Psoas muscle (tissue), 7 donors: ENCODE measurements at regions not wholly inside any gene's neighbourhood (a gene's known extent, or its start where the extent isn't known, plus 50 kb on each side); places are given as distances from the start of the nearest gene placed in this dataset.

Experiments
- ATAC-seq, 4 donors: fragments of 200-7000 bp; cut with Tn5 transposase; one replicate each; pipeline ENCODE4 v1.9.1; 2020; ENCODE audit warnings: moderate library complexity in 3 of 4, mild to moderate bottlenecking in 2 of 4
- DNase-seq, 2 donors: peaks; one replicate each; pipeline ENCODE4 v3.0.0-alpha.2; 2020
- H3K27ac ChIP-seq: fragments of 200-600 bp; one replicate; pipeline ENCODE4 v1.8.0; 2022
- H3K27me3 ChIP-seq, 3 donors: fragments of 200-600 bp in 1 of 3; one replicate each; pipeline versions ENCODE4 v1.6.1 to v1.8.0; 2013 to 2022; ENCODE audit warnings: low read length in 2 of 3, mild to moderate bottlenecking in 2 of 3, moderate library complexity in 1 of 3; ENCODE audit not compliant: insufficient read depth in 3 of 3
- H3K36me3 ChIP-seq, 2 donors: fragments of 200-600 bp in 1 of 2; one replicate each; pipeline versions ENCODE4 v1.6.1 to v1.8.0; 2013 to 2022; ENCODE audit warnings: low read depth in 1 of 2, mild to moderate bottlenecking in 1 of 2, moderate library complexity in 1 of 2; ENCODE audit not compliant: insufficient read depth in 1 of 2
- H3K4me1 ChIP-seq: fragments of 200-600 bp; one replicate; pipeline ENCODE4 v1.8.0; 2022
- H3K4me3 ChIP-seq: fragments of 200-600 bp; one replicate; pipeline ENCODE4 v1.8.0; 2022; ENCODE audit warnings: mild to moderate bottlenecking
- H3K9me3 ChIP-seq: fragments of 200-600 bp; one replicate; pipeline ENCODE4 v1.8.0; 2022
- CTCF ChIP-seq: fragments of 200-600 bp; IDR thresholded peaks from one replicate; pipeline ENCODE4 v1.8.0; 2022; ENCODE audit warnings: antibody characterized with exemption
- WGBS, 3 donors: extraction: QIAGEN DNeasy Blood & Tissue Kit; methylation state at CpG; one replicate each; pipeline versions ENCODE4 v1.1.6 to v1.1.7; 2013; 5-methylcytosine and 5-hydroxymethylcytosine counted together
- intact Hi-C, 2 donors: fragments of 100-400 bp; cut with DNase I; formaldehyde crosslinking; loops; one replicate each; pipeline versions ENCODE4 v1.11.0 to v1.14.2; 2022
- donor health status: healthy with polysubstance abuse.
- donor health status: DM: no; HTN: no; CAD: no; lungs with moderate emphysema.
- donor health status: Bipolar disorder and iron deficiency.
- donor health status: healthy.
- donor health status: DM: yes; HTN: yes; CAD: no.
- donor health status: DM: no; HTN: no; CAD: no.
- donor health status: DM: yes; HTN: yes; CAD: no.

DNA sequence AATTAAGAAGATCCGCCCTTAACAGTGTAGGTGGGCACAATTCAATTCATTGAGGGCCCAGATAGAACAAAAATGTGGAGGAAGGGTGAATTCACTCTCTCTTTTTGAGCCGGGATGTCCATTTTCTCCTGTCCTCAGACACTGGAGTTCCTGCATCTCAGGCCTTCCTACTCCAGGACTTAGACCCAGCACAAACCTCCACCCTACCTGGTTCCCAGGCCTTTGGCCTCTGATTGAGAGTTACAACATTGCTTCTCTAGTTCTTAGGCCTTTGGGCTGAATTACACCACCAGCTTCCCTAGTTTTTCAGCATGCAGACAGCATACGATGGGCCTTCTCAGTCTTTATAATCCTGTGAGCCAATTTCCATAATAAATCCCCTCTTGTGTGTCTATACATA lies 87.8 kb upstream of the TMEM17 start:
- H3K36me3 ChIP-seq = no peaks in the 10 kb centered on the region
- TF ChIP-seq CTCF = no peak
- 94 to 97% (median 94%) methylated on average over 3 of the region's 3 CpGs for WGBS, 3 donors
- no peaks in the 10 kb centered on the region for H3K9me3 ChIP-seq
- H3K4me1 ChIP-seq = no peaks in the 10 kb centered on the region
- H3K27me3 ChIP-seq = no peaks in the 10 kb centered on the region
- no peak overlapping the region for H3K4me3 ChIP-seq
- no peak for ATAC-seq
- no peak overlapping the region for H3K27ac ChIP-seq
- intact Hi-C loops = no loop called here
- DNase-seq = no peak

DNA sequence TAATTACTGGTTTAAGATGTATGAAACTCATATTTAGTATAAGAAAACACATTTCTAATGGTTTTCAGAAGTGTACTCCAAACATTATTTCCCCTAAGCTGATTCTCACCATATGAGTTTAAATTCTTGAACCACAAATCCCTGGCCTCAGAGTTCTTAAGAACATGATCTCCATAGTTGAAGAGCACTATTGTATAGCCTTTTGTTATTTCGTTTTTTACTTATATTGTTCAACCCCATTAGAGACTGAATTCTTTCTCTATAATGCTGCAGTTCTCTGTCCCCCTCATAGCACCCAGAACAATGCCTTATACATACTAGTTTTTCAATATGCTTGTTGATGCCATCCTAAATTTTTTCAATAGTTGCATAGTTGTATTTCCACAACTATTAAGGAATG lies 85.5 kb upstream of the TMEM17 start:
- Histone ChIP-seq H3K4me3 (no peak overlapping the region), H3K9me3 (no peaks in the 10 kb centered on the region), H3K27ac (no peak overlapping the region), H3K27me3 (peaks cover 0 to under 1% (median 0%) of the 10 kb centered on the region in 3 donors), H3K36me3 (no peaks in the 10 kb centered on the region), H3K4me1 (no peaks in the 10 kb centered on the region)
- no peak for ATAC-seq
- 72 to 74% (median 73%) methylated on average over 1 of the region's 1 CpG for WGBS, 3 donors
- no peak for TF ChIP-seq CTCF
- DNase-seq = no peak
- intact Hi-C loops = no loop called here

GRCh38 chr2:62589691-62590356 lies 83.8 kb upstream of the TMEM17 start:
- H3K36me3 ChIP-seq = no peaks in the 10 kb centered on the region
- H3K4me3 ChIP-seq = no peak overlapping the region
- intact Hi-C loops = no loop called here
- no peak overlapping the region for H3K27ac ChIP-seq
- H3K4me1 ChIP-seq = no peaks in the 10 kb centered on the region
- DNase-seq (no peak), ATAC-seq (no peak)
- H3K27me3 ChIP-seq = peaks cover 0 to 2% (median 0%) of the 10 kb centered on the region in 3 donors
- H3K9me3 ChIP-seq = no peaks in the 10 kb centered on the region
- TF ChIP-seq CTCF = no peak
- 46 to 56% (median 52%) methylated on average over 4 of the region's 4 CpGs for WGBS, 3 donors

DNA sequence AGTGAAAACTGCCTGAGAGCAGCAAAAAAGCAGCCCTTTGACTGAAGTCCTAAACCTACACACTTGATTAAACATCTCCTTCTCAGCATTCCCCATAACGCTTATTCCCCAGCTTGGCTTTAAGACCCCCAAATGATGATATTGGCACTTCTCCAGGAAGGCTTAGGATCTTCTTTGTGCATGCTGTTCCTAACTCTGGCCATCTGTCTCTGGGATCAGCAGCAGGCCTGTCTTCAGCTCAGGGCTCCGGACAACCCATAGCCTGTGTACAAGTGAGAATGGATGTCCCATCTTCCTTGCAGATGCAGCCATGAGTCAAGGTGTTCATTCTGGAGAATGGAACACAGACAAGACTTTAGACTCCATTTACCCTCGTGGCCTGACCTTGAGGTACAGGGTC lies 81.6 kb upstream of the TMEM17 start:
- Histone ChIP-seq H3K9me3 (no peaks in the 10 kb centered on the region), H3K27me3 (peaks cover 0 to 2% (median 0%) of the 10 kb centered on the region in 3 donors), H3K4me3 (no peak overlapping the region), H3K4me1 (no peaks in the 10 kb centered on the region), H3K27ac (no peak overlapping the region), H3K36me3 (no peaks in the 10 kb centered on the region)
- TF ChIP-seq CTCF = no peak
- WGBS, 3 donors = 60 to 67% (median 60%) methylated on average over 3 of the region's 3 CpGs
- intact Hi-C loops = no loop called here
- no peak for DNase-seq
- no peak for ATAC-seq

DNA sequence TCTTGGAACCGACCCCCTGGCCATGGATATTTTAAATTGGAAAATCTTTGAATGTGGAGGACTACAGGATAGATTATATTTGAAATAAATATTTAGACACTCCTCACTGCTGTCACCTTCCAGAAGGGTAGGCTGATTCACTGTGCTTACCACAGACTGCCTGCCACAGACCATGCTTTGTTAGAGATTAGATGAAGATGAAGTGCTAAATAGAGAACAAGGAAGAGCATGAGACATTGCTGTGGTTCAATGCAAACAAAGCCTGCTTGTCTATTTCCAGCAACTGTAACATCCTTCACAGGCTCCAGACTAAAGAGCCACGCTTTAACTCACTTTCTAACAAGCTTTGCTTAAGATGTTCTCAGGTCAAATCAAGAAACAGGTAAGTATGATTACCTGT lies 81.0 kb upstream of the TMEM17 start:
- intact Hi-C loops = no loop called here
- no peaks in the 10 kb centered on the region for H3K36me3 ChIP-seq
- WGBS, 3 donors = 80 to 90% (median 83%) methylated on average over 2 of the region's 2 CpGs
- DNase-seq (no peak), ATAC-seq (no peak)
- no peaks in the 10 kb centered on the region for H3K9me3 ChIP-seq
- TF ChIP-seq CTCF = no peak
- H3K27me3 ChIP-seq = peaks cover 0 to 2% (median 0%) of the 10 kb centered on the region in 3 donors
- H3K27ac ChIP-seq = no peak overlapping the region
- no peak overlapping the region for H3K4me3 ChIP-seq
- H3K4me1 ChIP-seq = no peaks in the 10 kb centered on the region
